NB4 (cell line): ENCODE measurements at regions not wholly inside any gene's neighbourhood (a gene's known extent, or its start where the extent isn't known, plus 50 kb on each side); places are given as distances from the start of the nearest gene placed in this dataset.

Experiments
- TF ChIP-seq, protein P1 (sequence below): IDR thresholded peaks from one replicate; pipeline ENCODE4 v1.5.1; 2012; ENCODE audit warnings: low read depth, low read length
- TF ChIP-seq, protein P2 (sequence below): IDR thresholded peaks from 2 replicates; pipeline ENCODE4 v1.6.1; 2011; ENCODE audit warnings: low read depth, low read length

DNA sequence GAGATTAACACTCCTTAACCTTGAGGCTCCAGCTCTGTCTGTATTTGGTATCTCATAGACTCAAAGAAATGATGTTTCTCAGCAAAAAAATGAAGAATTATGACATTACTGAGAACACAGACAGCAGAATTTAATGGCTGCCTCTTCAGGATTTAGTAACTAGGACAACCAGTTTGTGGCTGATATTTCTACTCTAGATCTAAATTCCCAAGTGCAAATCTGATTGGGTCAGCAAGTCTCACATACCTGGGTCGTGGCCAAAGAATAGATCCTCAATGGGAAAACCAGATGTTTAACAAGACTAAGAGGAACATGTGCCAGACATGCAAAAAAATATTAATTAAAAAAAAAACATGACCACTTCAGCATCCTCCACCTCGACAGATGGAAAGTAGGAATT, 608.9 kb downstream of the DTWD2 start:
- TF ChIP-seq, protein P1, sequence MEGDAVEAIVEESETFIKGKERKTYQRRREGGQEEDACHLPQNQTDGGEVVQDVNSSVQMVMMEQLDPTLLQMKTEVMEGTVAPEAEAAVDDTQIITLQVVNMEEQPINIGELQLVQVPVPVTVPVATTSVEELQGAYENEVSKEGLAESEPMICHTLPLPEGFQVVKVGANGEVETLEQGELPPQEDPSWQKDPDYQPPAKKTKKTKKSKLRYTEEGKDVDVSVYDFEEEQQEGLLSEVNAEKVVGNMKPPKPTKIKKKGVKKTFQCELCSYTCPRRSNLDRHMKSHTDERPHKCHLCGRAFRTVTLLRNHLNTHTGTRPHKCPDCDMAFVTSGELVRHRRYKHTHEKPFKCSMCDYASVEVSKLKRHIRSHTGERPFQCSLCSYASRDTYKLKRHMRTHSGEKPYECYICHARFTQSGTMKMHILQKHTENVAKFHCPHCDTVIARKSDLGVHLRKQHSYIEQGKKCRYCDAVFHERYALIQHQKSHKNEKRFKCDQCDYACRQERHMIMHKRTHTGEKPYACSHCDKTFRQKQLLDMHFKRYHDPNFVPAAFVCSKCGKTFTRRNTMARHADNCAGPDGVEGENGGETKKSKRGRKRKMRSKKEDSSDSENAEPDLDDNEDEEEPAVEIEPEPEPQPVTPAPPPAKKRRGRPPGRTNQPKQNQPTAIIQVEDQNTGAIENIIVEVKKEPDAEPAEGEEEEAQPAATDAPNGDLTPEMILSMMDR: no peak
- TF ChIP-seq, protein P2, sequence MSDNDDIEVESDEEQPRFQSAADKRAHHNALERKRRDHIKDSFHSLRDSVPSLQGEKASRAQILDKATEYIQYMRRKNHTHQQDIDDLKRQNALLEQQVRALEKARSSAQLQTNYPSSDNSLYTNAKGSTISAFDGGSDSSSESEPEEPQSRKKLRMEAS: no peak
